ENCODE measurements at regions not wholly inside any gene's neighbourhood (a gene's known extent, or its start where the extent isn't known, plus 50 kb on each side); places are given as distances from the start of the nearest gene placed in this dataset.
A peak's percentile ranks its signal among the peaks of the same experiment; 100 is the strongest.

DNA sequence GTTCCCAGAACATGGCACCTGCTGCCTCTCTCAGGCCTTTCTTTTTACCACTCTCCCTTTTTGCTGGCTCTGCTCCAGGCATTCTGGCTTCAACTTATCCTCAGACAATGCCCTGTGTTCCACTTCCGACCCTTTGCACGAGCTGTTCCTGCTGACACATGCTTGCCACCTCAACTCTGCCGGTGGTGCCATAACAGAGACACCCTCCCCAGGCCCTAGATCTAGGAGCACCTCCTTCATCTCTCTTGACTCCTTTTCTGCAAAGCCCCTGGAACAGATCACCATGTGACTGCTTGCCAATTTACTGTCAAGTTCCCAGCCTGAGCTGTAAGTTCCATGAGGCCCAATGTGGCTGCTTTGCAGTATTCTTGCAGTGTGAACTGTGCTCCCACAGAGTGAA, 256.0 kb upstream of the MKI67 start:
- no peak overlapping the region for H3K4me3 Mint-ChIP-seq (ENCODE audit: unreplicated experiment)
- peaks cover 4% of the 10 kb centered on the region for H3K27me3 Mint-ChIP-seq (ENCODE audit: unreplicated experiment)
- no peaks in the 10 kb centered on the region for H3K4me1 Mint-ChIP-seq (ENCODE audit: low read depth, unreplicated experiment)
- H3K9me3 Mint-ChIP-seq (ENCODE audit: unreplicated experiment), result peaks cover 5% of the 10 kb centered on the region
- H3K27ac Mint-ChIP-seq (ENCODE audit: unreplicated experiment), result peak overlapping the region; percentile 17
- TF ChIP-seq, protein P1, sequence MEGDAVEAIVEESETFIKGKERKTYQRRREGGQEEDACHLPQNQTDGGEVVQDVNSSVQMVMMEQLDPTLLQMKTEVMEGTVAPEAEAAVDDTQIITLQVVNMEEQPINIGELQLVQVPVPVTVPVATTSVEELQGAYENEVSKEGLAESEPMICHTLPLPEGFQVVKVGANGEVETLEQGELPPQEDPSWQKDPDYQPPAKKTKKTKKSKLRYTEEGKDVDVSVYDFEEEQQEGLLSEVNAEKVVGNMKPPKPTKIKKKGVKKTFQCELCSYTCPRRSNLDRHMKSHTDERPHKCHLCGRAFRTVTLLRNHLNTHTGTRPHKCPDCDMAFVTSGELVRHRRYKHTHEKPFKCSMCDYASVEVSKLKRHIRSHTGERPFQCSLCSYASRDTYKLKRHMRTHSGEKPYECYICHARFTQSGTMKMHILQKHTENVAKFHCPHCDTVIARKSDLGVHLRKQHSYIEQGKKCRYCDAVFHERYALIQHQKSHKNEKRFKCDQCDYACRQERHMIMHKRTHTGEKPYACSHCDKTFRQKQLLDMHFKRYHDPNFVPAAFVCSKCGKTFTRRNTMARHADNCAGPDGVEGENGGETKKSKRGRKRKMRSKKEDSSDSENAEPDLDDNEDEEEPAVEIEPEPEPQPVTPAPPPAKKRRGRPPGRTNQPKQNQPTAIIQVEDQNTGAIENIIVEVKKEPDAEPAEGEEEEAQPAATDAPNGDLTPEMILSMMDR (IDR thresholded peaks at IDR 0.05; ENCODE audit: partially characterized antibody, unreplicated experiment), result no peak
- H3K36me3 Mint-ChIP-seq (ENCODE audit: unreplicated experiment), result peaks cover 6% of the 10 kb centered on the region
- no peak for DNase-seq

- H3K36me3 Mint-ChIP-seq (ENCODE audit: unreplicated experiment), result peaks cover 6% of the 10 kb centered on the region
- H3K27me3 Mint-ChIP-seq (ENCODE audit: unreplicated experiment), result peaks cover 4% of the 10 kb centered on the region
- TF ChIP-seq, protein P1 (IDR thresholded peaks at IDR 0.05; ENCODE audit: partially characterized antibody, unreplicated experiment), result no peak
- no peak overlapping the region for H3K27ac Mint-ChIP-seq (ENCODE audit: unreplicated experiment)
- no peak for DNase-seq
- H3K9me3 Mint-ChIP-seq (ENCODE audit: unreplicated experiment), result peaks cover 5% of the 10 kb centered on the region
- no peaks in the 10 kb centered on the region for H3K4me1 Mint-ChIP-seq (ENCODE audit: low read depth, unreplicated experiment)
- H3K4me3 Mint-ChIP-seq (ENCODE audit: unreplicated experiment), result no peak overlapping the region
Measured at GRCh38 chr10:128384831-128385230, 258.6 kb upstream of the MKI67 start.

DNA sequence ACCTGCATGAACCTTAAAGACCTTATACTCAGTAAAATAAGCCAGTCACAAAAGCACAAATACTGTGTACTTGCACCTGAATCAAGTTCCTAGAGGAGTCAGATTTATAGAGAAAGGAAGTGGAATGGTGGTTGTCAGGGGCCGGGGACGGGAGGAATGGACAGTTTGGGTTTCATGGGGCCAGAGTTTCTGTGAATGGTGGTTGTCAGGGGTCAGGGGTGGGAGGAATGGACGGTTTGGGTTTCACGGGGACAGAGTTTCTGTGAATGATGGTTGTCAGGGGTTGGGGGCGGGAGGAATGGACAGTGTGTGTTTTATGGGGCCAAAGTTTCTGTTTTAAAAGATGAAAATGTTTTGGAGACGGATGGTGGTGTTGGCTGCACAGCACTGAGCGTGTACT, 260.0 kb upstream of the MKI67 start:
- Mint-ChIP-seq H3K4me3 (ENCODE audit: unreplicated experiment) (no peak overlapping the region), H3K36me3 (ENCODE audit: unreplicated experiment) (peaks cover 6% of the 10 kb centered on the region), H3K27ac (ENCODE audit: unreplicated experiment) (no peak overlapping the region), H3K4me1 (ENCODE audit: low read depth, unreplicated experiment) (no peaks in the 10 kb centered on the region), H3K27me3 (ENCODE audit: unreplicated experiment) (peaks cover 4% of the 10 kb centered on the region), H3K9me3 (ENCODE audit: unreplicated experiment) (peaks cover 2% of the 10 kb centered on the region)
- TF ChIP-seq, protein P1 (IDR thresholded peaks at IDR 0.05; ENCODE audit: partially characterized antibody, unreplicated experiment), result no peak
- no peak for DNase-seq

GRCh38 chr10:128386816-128387604, 260.8 kb upstream of the MKI67 start:
- no peak overlapping the region for H3K4me3 Mint-ChIP-seq (ENCODE audit: unreplicated experiment)
- H3K27ac Mint-ChIP-seq (ENCODE audit: unreplicated experiment), result no peak overlapping the region
- H3K4me1 Mint-ChIP-seq (ENCODE audit: low read depth, unreplicated experiment), result no peaks in the 10 kb centered on the region
- no peak for DNase-seq
- H3K27me3 Mint-ChIP-seq (ENCODE audit: unreplicated experiment), result peaks cover 3% of the 10 kb centered on the region
- TF ChIP-seq, protein P1 (IDR thresholded peaks at IDR 0.05; ENCODE audit: partially characterized antibody, unreplicated experiment), result no peak
- peaks cover 6% of the 10 kb centered on the region for H3K36me3 Mint-ChIP-seq (ENCODE audit: unreplicated experiment)
- H3K9me3 Mint-ChIP-seq (ENCODE audit: unreplicated experiment), result peaks cover under 1% of the 10 kb centered on the region

DNA sequence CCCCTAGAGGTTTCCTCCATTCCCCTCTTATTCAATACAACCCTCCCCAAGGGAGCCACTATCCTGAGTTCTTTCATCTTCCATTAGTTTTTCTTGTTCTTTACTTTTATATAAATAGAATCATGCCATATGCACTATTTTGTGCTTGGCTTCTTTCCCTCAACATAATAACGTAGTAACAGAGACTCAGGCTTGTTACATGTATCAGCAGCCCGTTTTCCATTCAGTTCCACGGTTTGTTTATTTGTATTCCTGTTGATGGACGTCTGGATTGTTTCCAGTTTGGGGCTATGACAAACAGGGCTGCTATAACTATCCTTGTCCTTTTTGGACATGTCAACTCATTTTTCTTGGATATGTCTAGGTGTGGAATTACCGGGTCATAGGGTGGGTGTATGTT, 264.4 kb upstream of the MKI67 start:
- Mint-ChIP-seq H3K9me3 (ENCODE audit: unreplicated experiment) (no peaks in the 10 kb centered on the region), H3K27ac (ENCODE audit: unreplicated experiment) (no peak overlapping the region), H3K36me3 (ENCODE audit: unreplicated experiment) (no peaks in the 10 kb centered on the region), H3K4me3 (ENCODE audit: unreplicated experiment) (no peak overlapping the region), H3K4me1 (ENCODE audit: low read depth, unreplicated experiment) (no peaks in the 10 kb centered on the region), H3K27me3 (ENCODE audit: unreplicated experiment) (peaks cover under 1% of the 10 kb centered on the region)
- TF ChIP-seq, protein P1 (IDR thresholded peaks at IDR 0.05; ENCODE audit: partially characterized antibody, unreplicated experiment), result no peak
- DNase-seq, result no peak
